Left ventricle myocardium superior (tissue), 1 donor: ENCODE measurements at regions not wholly inside any gene's neighbourhood (a gene's known extent, or its start where the extent isn't known, plus 50 kb on each side); places are given as distances from the start of the nearest gene placed in this dataset.
"Not testable (repeated sequence)": the region's sequence is repeated elsewhere in the genome, so short reads cannot be mapped to it uniquely, and the experiment has no call there.

Source experiments
- ATAC-seq: fragments of 200-7000 bp; cut with Tn5 transposase; one replicate; pipeline ENCODE4 v1.9.1; 2020; ENCODE audit warnings: mild to moderate bottlenecking, moderate library complexity
- DNase-seq: peaks from one replicate; pipeline ENCODE4 v3.0.0-alpha.2; 2020
- intact Hi-C: fragments of 100-400 bp; cut with micrococcal nuclease; formaldehyde crosslinking; loops from one replicate; pipeline ENCODE4 v1.11.0; 2022
- donor health status: DM: no; HTN: yes; CAD: no; lungs with severe emphysema.

GRCh38 chr18:39191931-39192330 is 1626.3 kb upstream of the CELF4 start:
- intact Hi-C loops: no loop called here
- no peak for ATAC-seq
- no peak for DNase-seq

- intact Hi-C loops: no loop called here
- no peak for ATAC-seq
Observed at GRCh38 chr18:39191058-39191457, 1625.5 kb upstream of the CELF4 start.

GRCh38 chr18:39190508-39190907 is 1624.9 kb upstream of the CELF4 start:
- ATAC-seq (no peak), DNase-seq (no peak)

More at GRCh38 chr18:39191058-39191457, 1625.5 kb upstream of the CELF4 start:
- DNase-seq: no peak

GRCh38 chr18:39188278-39188677 is 1622.7 kb upstream of the CELF4 start:
- intact Hi-C loops: no loop called here

More at GRCh38 chr18:39190508-39190907, 1624.9 kb upstream of the CELF4 start:
- intact Hi-C loops: no loop called here

GRCh38 chr18:39186008-39186407 is 1620.4 kb upstream of the CELF4 start:
- intact Hi-C loops: no loop called here
- no peak for ATAC-seq

More at GRCh38 chr18:39188278-39188677, 1622.7 kb upstream of the CELF4 start:
- ATAC-seq (no peak), DNase-seq (no peak)

GRCh38 chr18:39184176-39184575 is 1618.6 kb upstream of the CELF4 start:
- DNase-seq: no peak
- intact Hi-C loops: no loop called here
- ATAC-seq: no peak

More at GRCh38 chr18:39186008-39186407, 1620.4 kb upstream of the CELF4 start:
- DNase-seq: no peak

GRCh38 chr18:39178166-39178565 is 1612.6 kb upstream of the CELF4 start:
- intact Hi-C loops: no loop called here
- ATAC-seq: no peak
- no peak for DNase-seq

GRCh38 chr18:39172695-39173421 is 1607.3 kb upstream of the CELF4 start:
- DNase-seq (no peak), ATAC-seq (no peak)
- intact Hi-C loops: no loop called here

GRCh38 chr18:39168723-39169122 is 1603.1 kb upstream of the CELF4 start:
- DNase-seq (no peak), ATAC-seq (no peak)
- intact Hi-C loops: no loop called here

GRCh38 chr18:39167990-39168389 is 1602.4 kb upstream of the CELF4 start:
- intact Hi-C loops: no loop called here
- DNase-seq (no peak), ATAC-seq (no peak)

GRCh38 chr18:39166776-39167175 is 1601.2 kb upstream of the CELF4 start:
- ATAC-seq (no peak), DNase-seq (no peak)
- intact Hi-C loops: no loop called here

- DNase-seq: no peak
- no peak for ATAC-seq
- intact Hi-C loops: no loop called here
Observed at GRCh38 chr18:39162013-39162827, 1596.6 kb upstream of the CELF4 start.

- ATAC-seq (no peak), DNase-seq (no peak)
- intact Hi-C loops: no loop called here
Observed at GRCh38 chr18:39149211-39149806, 1583.7 kb upstream of the CELF4 start.

- ATAC-seq (no peak), DNase-seq (no peak)
- intact Hi-C loops: no loop called here
Observed at GRCh38 chr18:39134255-39134654, 1568.7 kb upstream of the CELF4 start.

- intact Hi-C loops, ATAC-seq, DNase-seq: not testable (repeated sequence)
Observed at GRCh38 chr18:39127538-39127937, 1561.9 kb upstream of the CELF4 start.

GRCh38 chr18:39113790-39114189 is 1548.2 kb upstream of the CELF4 start:
- DNase-seq: no peak

GRCh38 chr18:39105104-39105503 is 1539.5 kb upstream of the CELF4 start:
- DNase-seq: no peak
- intact Hi-C loops: no loop called here
- ATAC-seq: no peak

More at GRCh38 chr18:39113790-39114189, 1548.2 kb upstream of the CELF4 start:
- intact Hi-C loops: no loop called here
- ATAC-seq: no peak

- intact Hi-C loops: loop anchor here (10.0 kb wide), 1 partner anchor 662 kb away; no protein-coding TSS in a partner anchor
- no peak for ATAC-seq
- DNase-seq: no peak
Observed at GRCh38 chr18:39072970-39073369, 1507.4 kb upstream of the CELF4 start.

- ATAC-seq: no peak
- DNase-seq: no peak
- intact Hi-C loops: no loop called here
Observed at GRCh38 chr18:39062426-39062825, 1496.8 kb upstream of the CELF4 start.
